ENCODE measurements at regions not wholly inside any gene's neighbourhood (a gene's known extent, or its start where the extent isn't known, plus 50 kb on each side); places are given as distances from the start of the nearest gene placed in this dataset.

- TF ChIP-seq KLF13 (CRISPR knock-in tag; IDR thresholded peaks at IDR 0.05) (no peak), RXRB (CRISPR knock-in tag; IDR thresholded peaks at IDR 0.05; ENCODE audit: borderline replicate concordance) (no peak)
Observed at GRCh38 chr4:179597301-179597700, 2155.1 kb upstream of the AGA start (continued).

GRCh38 chr4:179601671-179602070 lies 2159.4 kb upstream of the AGA start:
- Histone ChIP-seq H3K79me2 (ENCODE audit: insufficient read depth, low read length) (no peaks in the 10 kb centered on the region), H3K27me3 (ENCODE audit: control insufficient read depth in 1 of 2, insufficient read depth in 2 of 2, low read length in 2 of 2) (no peaks in the 10 kb centered on the region), H3K4me3 (replicated peaks in 1 of 3; ENCODE audit: insufficient read depth in 1 of 3, low read depth in 2 of 3, low read length in 3 of 3) (no peak overlapping the region), H3K36me3 (replicated peaks in 1 of 2; ENCODE audit: control insufficient read depth in 1 of 2, insufficient read depth in 2 of 2, low read length in 2 of 2) (no peaks in the 10 kb centered on the region), H3K9me3 (ENCODE audit: low read length) (peaks cover 5% of the 10 kb centered on the region), H3K9ac (ENCODE audit: insufficient read depth, low read depth, low read length) (no peak overlapping the region), H3K27ac (ENCODE audit: extremely low read length, insufficient read depth, low read length) (no peak overlapping the region), H3K4me1 (ENCODE audit: insufficient read depth, low read length) (no peaks in the 10 kb centered on the region), H2AFZ (ENCODE audit: low read length) (no peak overlapping the region), H3K4me2 (ENCODE audit: low read depth, low read length) (no peak overlapping the region), H4K20me1 (ENCODE audit: insufficient read depth, low read length) (no peaks in the 10 kb centered on the region)
- no TSS peak for BruUV-seq (replicated peaks)
- TF ChIP-seq ZNF275 (CRISPR knock-in tag; IDR thresholded peaks at IDR 0.05; ENCODE audit: borderline replicate concordance) (no peak), ZNF615 (CRISPR knock-in tag; IDR thresholded peaks at IDR 0.05; ENCODE audit: borderline replicate concordance) (no peak), PITX1 (CRISPR knock-in tag; IDR thresholded peaks at IDR 0.05) (no peak), ZNF24 (IDR thresholded peaks at IDR 0.05) (no peak), NR2F1 (CRISPR knock-in tag; IDR thresholded peaks at IDR 0.05) (no peak), PHF5A (CRISPR knock-in tag; IDR thresholded peaks at IDR 0.05; ENCODE audit: low read depth, unreplicated experiment) (no peak)
- DNase-seq (ENCODE audit: low spot score), result no peak
- 0% methylated on average over 2 of the region's 2 CpGs for WGBS (ENCODE audit: low lambda C conversion rate)
- CTCF ChIA-PET (ENCODE audit: low intra/inter-chr PET ratio, low total read pairs), result no interaction called here
- intact Hi-C loops (cut with micrococcal nuclease; ENCODE audit: unreplicated experiment) (no loop called here), in situ Hi-C loops (cut with HindIII; ENCODE audit: extremely low pct_ligation_motif_present, low pct_unique_long_range_greater_than_20kb) (no loop called here)
- FAIRE-seq, result no peak
- POLR2A ChIA-PET, result no interaction called here
- ATAC-seq, result no peak

Measured in HepG2 (cell line).